ENCODE measurements at regions not wholly inside any gene's neighbourhood (a gene's known extent, or its start where the extent isn't known, plus 50 kb on each side); places are given as distances from the start of the nearest gene placed in this dataset.

GRCh38 chr9:12930906-12931305, 156.1 kb downstream of the LURAP1L start:
- no peaks in the 10 kb centered on the region for H3K27me3 Mint-ChIP-seq (ENCODE audit: unreplicated experiment)
- H3K9me3 Mint-ChIP-seq (ENCODE audit: unreplicated experiment): no peaks in the 10 kb centered on the region
- peaks cover 21% of the 10 kb centered on the region for H3K4me1 Mint-ChIP-seq (ENCODE audit: low read depth, unreplicated experiment)
- no peaks in the 10 kb centered on the region for H3K36me3 Mint-ChIP-seq (ENCODE audit: unreplicated experiment)
- no peak for TF ChIP-seq CTCF (IDR thresholded peaks at IDR 0.05; ENCODE audit: partially characterized antibody, unreplicated experiment)
- no peak for DNase-seq
- no peak overlapping the region for H3K4me3 Mint-ChIP-seq (ENCODE audit: unreplicated experiment)
- no peak overlapping the region for H3K27ac Mint-ChIP-seq (ENCODE audit: unreplicated experiment)

GRCh38 chr9:12933957-12934356, 159.1 kb downstream of the LURAP1L start:
- no peak for TF ChIP-seq CTCF (IDR thresholded peaks at IDR 0.05; ENCODE audit: partially characterized antibody, unreplicated experiment)
- no peaks in the 10 kb centered on the region for H3K9me3 Mint-ChIP-seq (ENCODE audit: unreplicated experiment)
- no peak for DNase-seq
- peaks cover 21% of the 10 kb centered on the region for H3K4me1 Mint-ChIP-seq (ENCODE audit: low read depth, unreplicated experiment)
- no peaks in the 10 kb centered on the region for H3K27me3 Mint-ChIP-seq (ENCODE audit: unreplicated experiment)
- no peaks in the 10 kb centered on the region for H3K36me3 Mint-ChIP-seq (ENCODE audit: unreplicated experiment)
- no peak overlapping the region for H3K4me3 Mint-ChIP-seq (ENCODE audit: unreplicated experiment)
- H3K27ac Mint-ChIP-seq (ENCODE audit: unreplicated experiment): no peak overlapping the region

GRCh38 chr9:12934545-12935272, 159.9 kb downstream of the LURAP1L start:
- Mint-ChIP-seq H3K4me3 (ENCODE audit: unreplicated experiment) (no peak overlapping the region), H3K4me1 (ENCODE audit: low read depth, unreplicated experiment) (peaks cover 21% of the 10 kb centered on the region)

GRCh38 chr9:12935714-12936113, 160.9 kb downstream of the LURAP1L start:
- no peak for TF ChIP-seq CTCF (IDR thresholded peaks at IDR 0.05; ENCODE audit: partially characterized antibody, unreplicated experiment)
- H3K27me3 Mint-ChIP-seq (ENCODE audit: unreplicated experiment): no peaks in the 10 kb centered on the region
- H3K4me1 Mint-ChIP-seq (ENCODE audit: low read depth, unreplicated experiment): peaks cover 18% of the 10 kb centered on the region
- no peak for DNase-seq
- H3K4me3 Mint-ChIP-seq (ENCODE audit: unreplicated experiment): no peak overlapping the region
- no peak overlapping the region for H3K27ac Mint-ChIP-seq (ENCODE audit: unreplicated experiment)
- H3K9me3 Mint-ChIP-seq (ENCODE audit: unreplicated experiment): no peaks in the 10 kb centered on the region
- H3K36me3 Mint-ChIP-seq (ENCODE audit: unreplicated experiment): no peaks in the 10 kb centered on the region

More at GRCh38 chr9:12934545-12935272, 159.9 kb downstream of the LURAP1L start:
- no peak for DNase-seq
- Mint-ChIP-seq H3K36me3 (ENCODE audit: unreplicated experiment) (no peaks in the 10 kb centered on the region), H3K9me3 (ENCODE audit: unreplicated experiment) (no peaks in the 10 kb centered on the region), H3K27ac (ENCODE audit: unreplicated experiment) (peak overlapping the region; percentile 25), H3K27me3 (ENCODE audit: unreplicated experiment) (no peaks in the 10 kb centered on the region)
- no peak for TF ChIP-seq CTCF (IDR thresholded peaks at IDR 0.05; ENCODE audit: partially characterized antibody, unreplicated experiment)

GRCh38 chr9:12954441-12954840, 179.6 kb downstream of the LURAP1L start:
- peaks cover 17% of the 10 kb centered on the region for H3K9me3 Mint-ChIP-seq (ENCODE audit: unreplicated experiment)
- no peak overlapping the region for H3K4me3 Mint-ChIP-seq (ENCODE audit: unreplicated experiment)
- no peak for DNase-seq
- peaks cover 1% of the 10 kb centered on the region for H3K27me3 Mint-ChIP-seq (ENCODE audit: unreplicated experiment)
- TF ChIP-seq CTCF (IDR thresholded peaks at IDR 0.05; ENCODE audit: partially characterized antibody, unreplicated experiment): no peak
- peaks cover 18% of the 10 kb centered on the region for H3K36me3 Mint-ChIP-seq (ENCODE audit: unreplicated experiment)
- peaks cover 11% of the 10 kb centered on the region for H3K4me1 Mint-ChIP-seq (ENCODE audit: low read depth, unreplicated experiment)
- H3K27ac Mint-ChIP-seq (ENCODE audit: unreplicated experiment): no peak overlapping the region

Data from glutamatergic neuron (in vitro differentiated cells).